CD8-positive, alpha-beta memory T cell (primary cell): ENCODE measurements at regions not wholly inside any gene's neighbourhood (a gene's known extent, or its start where the extent isn't known, plus 50 kb on each side); places are given as distances from the start of the nearest gene placed in this dataset.

ENCODE experiments used
- CTCF ChIA-PET: fragments of 350-600 bp; sonication (Branson Sonifier 250); formaldehyde crosslinking; loops from one replicate; lab custom pipeline; 2021; ENCODE audit warnings: antibody characterized with exemption; lab: Charles Lee
- POLR2A ChIA-PET: fragments of 350-600 bp; sonication (Branson Sonifier 250); formaldehyde crosslinking; loops from one replicate; lab custom pipeline; 2021; ENCODE audit warnings: antibody characterized with exemption; lab: Charles Lee
- DNase-seq, 5 donors: peaks; one replicate each; pipeline versions ENCODE4 v3.0.0 to v3.0.0-alpha.2; 2020 to 2022; ENCODE audit warnings: mixed read lengths in 1 of 5
- H3K27ac ChIP-seq: one replicate; pipeline ENCODE4 v1.7.0; 2013; ENCODE audit warnings: low read depth, mild to moderate bottlenecking, low read length, moderate library complexity
- H3K27me3 ChIP-seq: 2 replicates; pipeline ENCODE4 v1.7.0; 2013; ENCODE audit warnings: low read length, mild to moderate bottlenecking; ENCODE audit not compliant: insufficient read depth, poor library complexity, severe bottlenecking
- H3K36me3 ChIP-seq: 2 replicates; pipeline ENCODE4 v1.7.0; 2013; ENCODE audit warnings: mild to moderate bottlenecking, low read length, moderate library complexity; ENCODE audit not compliant: insufficient read depth
- H3K4me1 ChIP-seq: 2 replicates; pipeline ENCODE4 v1.7.0; 2013; ENCODE audit warnings: mild to moderate bottlenecking, low read length, moderate library complexity; ENCODE audit not compliant: insufficient read depth
- H3K4me3 ChIP-seq: 2 replicates; pipeline ENCODE4 v1.7.0; 2013; ENCODE audit warnings: mild to moderate bottlenecking, low read length
- H3K9me3 ChIP-seq: 2 replicates; pipeline ENCODE4 v1.7.0; 2013; ENCODE audit warnings: mild to moderate bottlenecking, low read length
- H3K27ac Mint-ChIP-seq, 8 donors: one replicate each; pipeline ENCODE4 v1.8.0; 2020 to 2021; ENCODE audit warnings: mixed read lengths in 8 of 8, mild to moderate bottlenecking in 6 of 8, inconsistent platforms in 3 of 8, moderate library complexity in 3 of 8
- H3K27me3 Mint-ChIP-seq, 2 donors: one replicate each; pipeline ENCODE4 v1.8.0; 2020 to 2021; ENCODE audit warnings: mixed read lengths in 2 of 2, mild to moderate bottlenecking in 1 of 2, moderate library complexity in 1 of 2
- H3K36me3 Mint-ChIP-seq, 3 donors: one replicate each; pipeline ENCODE4 v1.8.0; 2020 to 2021; ENCODE audit warnings: mixed read lengths in 3 of 3, inconsistent platforms in 1 of 3, mild to moderate bottlenecking in 1 of 3
- H3K4me1 Mint-ChIP-seq, 3 donors: one replicate each; pipeline ENCODE4 v1.8.0; 2020 to 2021; ENCODE audit warnings: mixed read lengths in 3 of 3, inconsistent platforms in 1 of 3, mild to moderate bottlenecking in 1 of 3
- H3K4me3 Mint-ChIP-seq, 7 donors: one replicate each; pipeline ENCODE4 v1.8.0; 2020 to 2021; ENCODE audit warnings: mixed read lengths in 7 of 7, mild to moderate bottlenecking in 6 of 7, moderate library complexity in 4 of 7, inconsistent platforms in 2 of 7
- H3K9me3 Mint-ChIP-seq, 5 donors: one replicate each; pipeline ENCODE4 v1.8.0; 2020 to 2022; ENCODE audit warnings: mixed read lengths in 5 of 5, mild to moderate bottlenecking in 3 of 5, moderate library complexity in 2 of 5, inconsistent platforms in 1 of 5

GRCh38 chr6:19713411-19713810, 123.8 kb upstream of the ID4 start:
- ChIA-PET POLR2A (no interaction called here), CTCF (no interaction called here)
- Mint-ChIP-seq H3K4me3 (no peak overlapping the region), H3K27me3 (no peaks in the 10 kb centered on the region), H3K9me3 (no peaks in the 10 kb centered on the region), H3K36me3 (no peaks in the 10 kb centered on the region), H3K27ac (no peak overlapping the region), H3K4me1 (no peaks in the 10 kb centered on the region)
- DNase-seq = no peak
- H3K36me3 ChIP-seq = no peaks in the 10 kb centered on the region
- H3K27me3 ChIP-seq = no peaks in the 10 kb centered on the region
- H3K4me1 ChIP-seq = no peaks in the 10 kb centered on the region
- no peak overlapping the region for H3K27ac ChIP-seq
- H3K9me3 ChIP-seq = no peaks in the 10 kb centered on the region
- no peak overlapping the region for H3K4me3 ChIP-seq

GRCh38 chr6:19713984-19714383, 123.2 kb upstream of the ID4 start:
- Histone ChIP-seq H3K36me3 (no peaks in the 10 kb centered on the region), H3K9me3 (no peaks in the 10 kb centered on the region), H3K4me1 (no peaks in the 10 kb centered on the region), H3K27ac (no peak overlapping the region), H3K4me3 (no peak overlapping the region), H3K27me3 (no peaks in the 10 kb centered on the region)
- ChIA-PET CTCF (no interaction called here), POLR2A (no interaction called here)
- H3K9me3 Mint-ChIP-seq = no peaks in the 10 kb centered on the region
- H3K4me1 Mint-ChIP-seq = no peaks in the 10 kb centered on the region
- no peaks in the 10 kb centered on the region for H3K36me3 Mint-ChIP-seq
- H3K27me3 Mint-ChIP-seq = no peaks in the 10 kb centered on the region
- H3K4me3 Mint-ChIP-seq = no peak overlapping the region
- DNase-seq = no peak
- H3K27ac Mint-ChIP-seq = no peak overlapping the region

- no peak overlapping the region for H3K27ac Mint-ChIP-seq
- no peak for DNase-seq
- no peaks in the 10 kb centered on the region for H3K27me3 ChIP-seq
- H3K4me3 ChIP-seq = no peak overlapping the region
- H3K27ac ChIP-seq = no peak overlapping the region
- H3K4me1 Mint-ChIP-seq = no peaks in the 10 kb centered on the region
- H3K36me3 Mint-ChIP-seq = no peaks in the 10 kb centered on the region
- no peaks in the 10 kb centered on the region for H3K4me1 ChIP-seq
- CTCF ChIA-PET = no interaction called here
- no peaks in the 10 kb centered on the region for H3K9me3 ChIP-seq
- H3K4me3 Mint-ChIP-seq = no peak overlapping the region
- H3K36me3 ChIP-seq = no peaks in the 10 kb centered on the region
- H3K9me3 Mint-ChIP-seq = no peaks in the 10 kb centered on the region
- H3K27me3 Mint-ChIP-seq = peaks cover 0 to 2% of the 10 kb centered on the region in 2 donors
- POLR2A ChIA-PET = no interaction called here
These were observed 122.6 kb upstream of the ID4 start for GRCh38 chr6:19714434-19715166.

DNA sequence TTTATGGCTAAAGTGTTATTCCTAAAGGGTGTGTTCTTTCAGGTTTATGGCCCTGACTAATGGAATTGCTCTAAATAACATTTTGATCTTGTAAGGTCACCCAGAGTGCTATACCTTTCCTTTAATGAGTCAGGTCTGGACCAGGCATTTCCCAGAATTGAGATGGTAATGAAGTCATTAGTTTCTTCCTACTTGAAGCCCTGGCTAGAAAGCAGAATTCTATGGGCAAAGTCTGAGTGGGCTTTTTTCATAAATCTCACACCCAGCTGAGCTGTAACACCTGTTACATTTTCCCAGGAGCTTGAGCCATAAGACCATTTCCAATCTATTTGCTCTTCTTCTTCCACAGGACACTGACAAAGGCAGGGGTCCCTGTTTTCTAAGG, 122.0 kb upstream of the ID4 start:
- no peak overlapping the region for H3K4me3 ChIP-seq
- no peaks in the 10 kb centered on the region for H3K4me1 ChIP-seq
- H3K9me3 ChIP-seq = no peaks in the 10 kb centered on the region
- no peak overlapping the region for H3K4me3 Mint-ChIP-seq
- peaks cover 0 to 2% of the 10 kb centered on the region in 2 donors for H3K27me3 Mint-ChIP-seq
- no peak for DNase-seq
- no peaks in the 10 kb centered on the region for H3K27me3 ChIP-seq
- no peaks in the 10 kb centered on the region for H3K36me3 Mint-ChIP-seq
- peaks cover 0 to 3% (median 0%) of the 10 kb centered on the region in 5 donors for H3K9me3 Mint-ChIP-seq
- no peaks in the 10 kb centered on the region for H3K36me3 ChIP-seq
- no peak overlapping the region for H3K27ac ChIP-seq
- H3K4me1 Mint-ChIP-seq = no peaks in the 10 kb centered on the region
- ChIA-PET POLR2A (no interaction called here), CTCF (no interaction called here)
- H3K27ac Mint-ChIP-seq = no peak overlapping the region

GRCh38 chr6:19719691-19720128, 117.5 kb upstream of the ID4 start:
- Histone ChIP-seq H3K27me3 (no peaks in the 10 kb centered on the region), H3K4me3 (no peak overlapping the region), H3K27ac (no peak overlapping the region), H3K36me3 (no peaks in the 10 kb centered on the region), H3K9me3 (no peaks in the 10 kb centered on the region), H3K4me1 (no peaks in the 10 kb centered on the region)
- H3K27me3 Mint-ChIP-seq = peaks cover 0 to 2% of the 10 kb centered on the region in 2 donors
- no peak for DNase-seq
- H3K36me3 Mint-ChIP-seq = no peaks in the 10 kb centered on the region
- POLR2A ChIA-PET = no interaction called here
- H3K27ac Mint-ChIP-seq = no peak overlapping the region
- H3K9me3 Mint-ChIP-seq = peaks cover 0 to 3% (median 0%) of the 10 kb centered on the region in 5 donors
- H3K4me3 Mint-ChIP-seq = no peak overlapping the region
- no peaks in the 10 kb centered on the region for H3K4me1 Mint-ChIP-seq
- CTCF ChIA-PET = no interaction called here

GRCh38 chr6:19721766-19722377, 115.3 kb upstream of the ID4 start:
- no peaks in the 10 kb centered on the region for H3K4me1 ChIP-seq
- Mint-ChIP-seq H3K27ac (no peak overlapping the region), H3K4me3 (no peak overlapping the region), H3K9me3 (peaks cover 0 to 3% (median 0%) of the 10 kb centered on the region in 5 donors), H3K4me1 (no peaks in the 10 kb centered on the region), H3K27me3 (peaks cover 0 to 5% of the 10 kb centered on the region in 2 donors), H3K36me3 (no peaks in the 10 kb centered on the region)
- no peak for DNase-seq
- no peak overlapping the region for H3K27ac ChIP-seq
- H3K27me3 ChIP-seq = no peaks in the 10 kb centered on the region
- H3K9me3 ChIP-seq = no peaks in the 10 kb centered on the region
- ChIA-PET CTCF (no interaction called here), POLR2A (no interaction called here)
- no peak overlapping the region for H3K4me3 ChIP-seq
- H3K36me3 ChIP-seq = no peaks in the 10 kb centered on the region

GRCh38 chr6:19722999-19723398, 114.2 kb upstream of the ID4 start:
- Mint-ChIP-seq H3K4me3 (no peak overlapping the region), H3K4me1 (no peaks in the 10 kb centered on the region), H3K27ac (no peak overlapping the region), H3K36me3 (no peaks in the 10 kb centered on the region), H3K27me3 (peaks cover 0 to 5% of the 10 kb centered on the region in 2 donors), H3K9me3 (peaks cover 0 to 3% (median 0%) of the 10 kb centered on the region in 5 donors)
- CTCF ChIA-PET = no interaction called here
- Histone ChIP-seq H3K36me3 (no peaks in the 10 kb centered on the region), H3K9me3 (no peaks in the 10 kb centered on the region), H3K27me3 (no peaks in the 10 kb centered on the region), H3K4me3 (no peak overlapping the region), H3K27ac (no peak overlapping the region), H3K4me1 (no peaks in the 10 kb centered on the region)
- DNase-seq = no peak
- POLR2A ChIA-PET = no interaction called here

DNA sequence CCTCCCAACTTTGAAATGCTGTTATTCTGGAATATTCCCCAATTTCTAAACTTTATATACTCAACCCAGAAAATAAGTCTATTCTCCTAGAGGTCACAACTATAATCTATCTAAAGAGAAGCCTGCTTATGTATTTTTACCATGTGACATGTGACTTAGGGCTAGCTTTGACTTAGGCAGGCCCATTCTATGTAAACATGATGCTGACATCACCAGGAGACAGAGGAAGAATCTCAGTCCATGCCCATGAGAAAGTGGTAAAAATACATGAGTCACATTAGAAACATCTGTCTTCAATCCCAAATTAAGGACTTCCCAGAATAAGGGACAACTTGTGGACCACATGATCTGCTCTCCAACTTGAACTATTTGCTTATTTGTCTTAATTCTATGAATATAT, 113.6 kb upstream of the ID4 start:
- DNase-seq = no peak
- Histone ChIP-seq H3K27ac (no peak overlapping the region), H3K9me3 (no peaks in the 10 kb centered on the region), H3K36me3 (no peaks in the 10 kb centered on the region), H3K4me3 (no peak overlapping the region), H3K27me3 (no peaks in the 10 kb centered on the region), H3K4me1 (no peaks in the 10 kb centered on the region)
- CTCF ChIA-PET = no interaction called here
- Mint-ChIP-seq H3K36me3 (no peaks in the 10 kb centered on the region), H3K4me3 (no peak overlapping the region), H3K9me3 (peaks cover 0 to 6% (median 0%) of the 10 kb centered on the region in 5 donors), H3K4me1 (no peaks in the 10 kb centered on the region), H3K27ac (no peak overlapping the region), H3K27me3 (peaks cover 0 to 5% of the 10 kb centered on the region in 2 donors)
- POLR2A ChIA-PET = no interaction called here
